Heart left ventricle (tissue), 13 donors: ENCODE measurements at regions not wholly inside any gene's neighbourhood (a gene's known extent, or its start where the extent isn't known, plus 50 kb on each side); places are given as distances from the start of the nearest gene placed in this dataset.

Experiments
- POLR2A ChIP-seq, 2 donors: fragments of 450-650 bp; IDR thresholded peaks; one replicate each; pipeline ENCODE4 v1.6.1; 2017; ENCODE audit warnings: antibody characterized with exemption in 2 of 2, mild to moderate bottlenecking in 2 of 2, moderate library complexity in 2 of 2
- TF ChIP-seq, protein P1 (sequence below), 12 donors: fragments of 200-600 bp; sonication (generic) in 4 of 12; IDR thresholded peaks; one replicate each; pipeline versions ENCODE4 v1.5.0 to v1.8.0; 2018 to 2022; ENCODE audit warnings: antibody characterized with exemption in 12 of 12, mild to moderate bottlenecking in 5 of 12
- donor health status: ischemic (EF 13 %, LVEDD 7.1; RV severe dilation, severe dysfunction).
- donor health status: DM: no; HTN: yes; CAD: no.
- donor health status: DM: no; HTN: no; CAD: no.
- donor health status: ischemic (EF 25% LVEDD 6.9; RV normal size, moderate dysfunction).
- donor health status: ischemic (EF 25% LVEDD 5.7; RV mildly dilated, moderate dysfunction).
- donor health status: ischemic (EF 35%, LVEDD 5.7; RV mildly dilated, moderate dysfunction).
- donor health status: nonischemic (EF 11% LVEDD 7.7; RV severe dilation, severe dysfunction).
- donor health status: DM: yes; HTN: yes; CAD: no.
- donor health status: PGD.
- donor health status: ischemic (EF 29% LVEDD 5.4; RV normal size, mild dysfunction).
- donor health status: nonischemic (EF 23%, LVEDD 6.1; RV moderate dilation, normal function).

DNA sequence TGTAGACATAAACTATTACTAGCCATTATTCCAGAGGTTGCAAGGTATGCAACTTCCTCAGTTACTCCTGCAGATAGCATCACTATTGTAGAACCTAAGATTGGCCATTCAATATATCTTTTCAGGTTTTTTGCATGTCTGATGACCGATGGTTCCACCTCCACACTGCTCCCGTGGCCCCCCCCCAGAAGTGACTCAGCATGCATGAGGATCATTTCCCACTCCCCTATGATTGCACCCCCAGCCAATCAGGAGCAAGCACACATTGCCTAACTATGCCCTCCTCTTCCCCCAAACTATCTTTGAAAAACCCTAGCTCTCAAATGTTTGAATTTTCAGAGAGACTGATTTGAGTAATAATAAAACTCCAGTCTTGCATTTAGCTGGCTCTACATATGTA, 601.4 kb upstream of the TLE4 start:
- TF ChIP-seq, protein P1, sequence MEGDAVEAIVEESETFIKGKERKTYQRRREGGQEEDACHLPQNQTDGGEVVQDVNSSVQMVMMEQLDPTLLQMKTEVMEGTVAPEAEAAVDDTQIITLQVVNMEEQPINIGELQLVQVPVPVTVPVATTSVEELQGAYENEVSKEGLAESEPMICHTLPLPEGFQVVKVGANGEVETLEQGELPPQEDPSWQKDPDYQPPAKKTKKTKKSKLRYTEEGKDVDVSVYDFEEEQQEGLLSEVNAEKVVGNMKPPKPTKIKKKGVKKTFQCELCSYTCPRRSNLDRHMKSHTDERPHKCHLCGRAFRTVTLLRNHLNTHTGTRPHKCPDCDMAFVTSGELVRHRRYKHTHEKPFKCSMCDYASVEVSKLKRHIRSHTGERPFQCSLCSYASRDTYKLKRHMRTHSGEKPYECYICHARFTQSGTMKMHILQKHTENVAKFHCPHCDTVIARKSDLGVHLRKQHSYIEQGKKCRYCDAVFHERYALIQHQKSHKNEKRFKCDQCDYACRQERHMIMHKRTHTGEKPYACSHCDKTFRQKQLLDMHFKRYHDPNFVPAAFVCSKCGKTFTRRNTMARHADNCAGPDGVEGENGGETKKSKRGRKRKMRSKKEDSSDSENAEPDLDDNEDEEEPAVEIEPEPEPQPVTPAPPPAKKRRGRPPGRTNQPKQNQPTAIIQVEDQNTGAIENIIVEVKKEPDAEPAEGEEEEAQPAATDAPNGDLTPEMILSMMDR (IDR thresholded peaks at IDR 0.05) = no peak
- TF ChIP-seq POLR2A (IDR thresholded peaks at IDR 0.05) = no peak
